ENCODE measurements at regions not wholly inside any gene's neighbourhood (a gene's known extent, or its start where the extent isn't known, plus 50 kb on each side); places are given as distances from the start of the nearest gene placed in this dataset.

- no peaks in the 10 kb centered on the region for H3K9me3 Mint-ChIP-seq
- no peak for TF ChIP-seq CTCF (conservative IDR thresholded peaks at IDR 0.05)
- no peak overlapping the region for H3K27ac Mint-ChIP-seq (ENCODE audit: unreplicated experiment)
- no peaks in the 10 kb centered on the region for H3K36me3 Mint-ChIP-seq (ENCODE audit: low read depth)
- DNase-seq (ENCODE audit: low read depth, low spot score), result no peak
- no peak overlapping the region for H3K4me3 Mint-ChIP-seq
- no peaks in the 10 kb centered on the region for H3K27me3 Mint-ChIP-seq (ENCODE audit: low read depth)
- H3K4me1 Mint-ChIP-seq, result no peaks in the 10 kb centered on the region
These were observed 1337.1 kb downstream of the ROBO1 start for GRCh38 chr3:78430741-78431140.

GRCh38 chr3:78434801-78435200 is 1333.0 kb downstream of the ROBO1 start:
- no peak for DNase-seq (ENCODE audit: low read depth, low spot score)
- TF ChIP-seq CTCF (conservative IDR thresholded peaks at IDR 0.05), result no peak
- H3K27me3 Mint-ChIP-seq (ENCODE audit: low read depth), result no peaks in the 10 kb centered on the region
- no peak overlapping the region for H3K4me3 Mint-ChIP-seq
- H3K27ac Mint-ChIP-seq (ENCODE audit: unreplicated experiment), result no peak overlapping the region
- no peaks in the 10 kb centered on the region for H3K9me3 Mint-ChIP-seq
- H3K4me1 Mint-ChIP-seq, result no peaks in the 10 kb centered on the region
- no peaks in the 10 kb centered on the region for H3K36me3 Mint-ChIP-seq (ENCODE audit: low read depth)

GRCh38 chr3:78455166-78455565 is 1312.6 kb downstream of the ROBO1 start:
- no peak for TF ChIP-seq CTCF (conservative IDR thresholded peaks at IDR 0.05)
- H3K4me3 Mint-ChIP-seq, result no peak overlapping the region
- no peaks in the 10 kb centered on the region for H3K27me3 Mint-ChIP-seq (ENCODE audit: low read depth)
- no peak for DNase-seq (ENCODE audit: low read depth, low spot score)
- H3K27ac Mint-ChIP-seq (ENCODE audit: unreplicated experiment), result peak overlapping the region; percentile 4
- no peaks in the 10 kb centered on the region for H3K36me3 Mint-ChIP-seq (ENCODE audit: low read depth)
- H3K4me1 Mint-ChIP-seq, result no peaks in the 10 kb centered on the region
- peaks cover 4% of the 10 kb centered on the region for H3K9me3 Mint-ChIP-seq

- no peak for DNase-seq (ENCODE audit: low read depth, low spot score)
- H3K27me3 Mint-ChIP-seq (ENCODE audit: low read depth), result no peaks in the 10 kb centered on the region
- H3K4me3 Mint-ChIP-seq, result no peak overlapping the region
- no peaks in the 10 kb centered on the region for H3K4me1 Mint-ChIP-seq
- H3K27ac Mint-ChIP-seq (ENCODE audit: unreplicated experiment), result peak overlapping the region; percentile 4
- H3K9me3 Mint-ChIP-seq, result peaks cover 7% of the 10 kb centered on the region
- H3K36me3 Mint-ChIP-seq (ENCODE audit: low read depth), result no peaks in the 10 kb centered on the region
- no peak for TF ChIP-seq CTCF (conservative IDR thresholded peaks at IDR 0.05)
These were observed 1311.9 kb downstream of the ROBO1 start for GRCh38 chr3:78455712-78456433.

GRCh38 chr3:78459796-78460195 is 1308.0 kb downstream of the ROBO1 start:
- Mint-ChIP-seq H3K36me3 (ENCODE audit: low read depth) (peaks cover 3% of the 10 kb centered on the region), H3K4me1 (no peaks in the 10 kb centered on the region), H3K27me3 (ENCODE audit: low read depth) (no peaks in the 10 kb centered on the region), H3K9me3 (peaks cover 9% of the 10 kb centered on the region), H3K4me3 (no peak overlapping the region), H3K27ac (ENCODE audit: unreplicated experiment) (no peak overlapping the region)
- TF ChIP-seq CTCF (conservative IDR thresholded peaks at IDR 0.05), result no peak
- DNase-seq (ENCODE audit: low read depth, low spot score), result no peak

Measured in neural crest cell (in vitro differentiated cells).